Prostate gland (tissue), 1 donor: ENCODE measurements at regions not wholly inside any gene's neighbourhood (a gene's known extent, or its start where the extent isn't known, plus 50 kb on each side); places are given as distances from the start of the nearest gene placed in this dataset.

ENCODE experiments used
- POLR2A ChIP-seq: fragments of 450-650 bp; IDR thresholded peaks from one replicate; pipeline ENCODE4 v1.6.1; 2016; ENCODE audit warnings: antibody characterized with exemption, mild to moderate bottlenecking
- POLR2AphosphoS5 ChIP-seq: sonication (generic); formaldehyde crosslinking; IDR thresholded peaks from one replicate; pipeline ENCODE4 v1.6.1; 2017; ENCODE audit warnings: antibody characterized with exemption

DNA sequence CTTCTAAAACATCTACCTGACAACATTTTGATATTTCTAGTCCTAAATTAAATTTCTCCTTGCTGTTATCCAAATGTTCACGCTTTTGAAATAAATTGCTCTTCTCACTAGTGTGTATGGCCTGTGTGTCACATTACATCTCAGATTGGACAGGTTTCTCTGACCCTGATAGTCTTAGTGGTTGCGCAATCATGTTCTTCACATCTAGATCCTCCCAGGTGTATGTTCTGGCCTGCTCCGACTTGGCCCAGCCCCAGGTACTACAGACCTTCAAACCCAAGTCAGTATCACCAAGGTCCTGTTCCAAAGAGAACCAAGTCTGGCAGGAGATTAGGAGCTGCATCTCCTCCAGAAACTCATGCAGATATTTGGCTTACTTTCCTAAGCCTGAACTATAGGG, 209.5 kb downstream of the ASCL1 start:
- no peak for TF ChIP-seq POLR2AphosphoS5
- no peak for TF ChIP-seq POLR2A
